ENCODE measurements at regions not wholly inside any gene's neighbourhood (a gene's known extent, or its start where the extent isn't known, plus 50 kb on each side); places are given as distances from the start of the nearest gene placed in this dataset.

DNA sequence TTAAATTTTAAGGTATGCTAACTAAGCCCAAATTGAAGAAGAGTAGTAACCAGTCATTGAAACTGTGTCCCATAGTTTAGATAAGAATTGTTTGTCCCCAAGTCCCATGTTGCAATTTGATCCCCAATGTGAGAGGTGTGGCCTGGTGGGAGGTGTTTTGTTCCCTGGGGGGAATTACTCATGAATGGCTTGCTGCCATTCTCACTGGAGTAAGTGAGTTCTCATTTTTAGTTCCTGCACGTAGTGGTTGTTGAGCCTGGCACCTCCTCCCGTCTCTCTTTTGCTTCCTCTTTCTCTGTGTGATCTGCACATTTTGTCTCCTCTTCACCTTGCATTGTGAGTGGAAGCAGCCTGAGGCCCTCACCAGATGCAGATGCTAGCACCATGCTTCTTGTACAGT lies 1271.0 kb downstream of the NSUN3 start:
- ChIA-PET CTCF (no interaction called here), POLR2A (no interaction called here)

DNA sequence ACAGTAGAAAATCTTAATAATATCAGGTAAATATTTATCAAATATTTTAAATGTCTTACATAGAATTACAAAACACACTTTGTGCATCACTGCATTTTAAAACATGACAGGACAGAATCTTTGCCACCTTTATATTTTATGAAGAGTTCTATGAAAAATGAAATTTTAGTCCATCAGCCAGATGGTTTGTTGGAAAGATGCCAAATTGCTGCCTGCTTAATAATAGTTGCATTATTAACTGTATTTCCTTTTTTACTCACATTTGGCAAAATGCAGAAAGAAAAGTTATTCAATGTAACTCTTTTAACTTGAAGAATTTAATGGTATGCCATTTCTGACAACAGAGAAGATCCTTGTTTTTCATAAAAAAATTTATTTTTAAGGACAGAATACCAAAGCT lies 1271.6 kb downstream of the NSUN3 start:
- Histone ChIP-seq H3K27ac (ENCODE audit: insufficient read depth in 1 of 2, low read depth in 1 of 2, low read length in 2 of 2, poor library complexity in 1 of 2, severe bottlenecking in 2 of 2) (no peak overlapping the region), H3K36me3 (ENCODE audit: control insufficient read depth in 4 of 4, insufficient read depth in 4 of 4, low read length in 3 of 4) (no peaks in the 10 kb centered on the region), H3K4me1 (ENCODE audit: control extremely low read depth in 1 of 4, control insufficient read depth in 4 of 4, insufficient read depth in 4 of 4, low read length in 3 of 4) (no peaks in the 10 kb centered on the region), H3K9me3 (ENCODE audit: control extremely low read depth in 1 of 5, control insufficient read depth in 4 of 5, insufficient read depth in 2 of 5, low read depth in 1 of 5, low read length in 4 of 5) (peaks cover 0 to 3% (median 0%) of the 10 kb centered on the region in 5 experiments), H3K4me3 (ENCODE audit: control insufficient read depth in 1 of 7, extremely low read depth in 1 of 7, insufficient read depth in 4 of 7, low read depth in 2 of 7, low read length in 6 of 7) (no peak overlapping the region), H3K27me3 (replicated peaks in 2 of 5; ENCODE audit: control insufficient read depth in 4 of 5, insufficient read depth in 5 of 5, low read length in 4 of 5) (no peaks in the 10 kb centered on the region)
- ChIA-PET POLR2A (no interaction called here), CTCF (no interaction called here)
- DNase-seq, result no peak

More for the DNA sequence above, 1271.0 kb downstream of the NSUN3 start:
- 50% methylated on average over 2 of the region's 2 CpGs for WGBS (ENCODE audit: insufficient coverage)
- Histone ChIP-seq H3K4me1 (ENCODE audit: control extremely low read depth in 1 of 4, control insufficient read depth in 4 of 4, insufficient read depth in 4 of 4, low read length in 3 of 4) (no peaks in the 10 kb centered on the region), H3K4me3 (ENCODE audit: control insufficient read depth in 1 of 7, extremely low read depth in 1 of 7, insufficient read depth in 4 of 7, low read depth in 2 of 7, low read length in 6 of 7) (no peak overlapping the region), H3K27me3 (replicated peaks in 2 of 5; ENCODE audit: control insufficient read depth in 4 of 5, insufficient read depth in 5 of 5, low read length in 4 of 5) (no peaks in the 10 kb centered on the region), H3K36me3 (ENCODE audit: control insufficient read depth in 4 of 4, insufficient read depth in 4 of 4, low read length in 3 of 4) (no peaks in the 10 kb centered on the region), H3K9me3 (ENCODE audit: control extremely low read depth in 1 of 5, control insufficient read depth in 4 of 5, insufficient read depth in 2 of 5, low read depth in 1 of 5, low read length in 4 of 5) (peaks cover 0 to 6% (median 0%) of the 10 kb centered on the region in 5 experiments), H3K27ac (ENCODE audit: insufficient read depth in 1 of 2, low read depth in 1 of 2, low read length in 2 of 2, poor library complexity in 1 of 2, severe bottlenecking in 2 of 2) (no peak overlapping the region)
- no peak for DNase-seq

DNA sequence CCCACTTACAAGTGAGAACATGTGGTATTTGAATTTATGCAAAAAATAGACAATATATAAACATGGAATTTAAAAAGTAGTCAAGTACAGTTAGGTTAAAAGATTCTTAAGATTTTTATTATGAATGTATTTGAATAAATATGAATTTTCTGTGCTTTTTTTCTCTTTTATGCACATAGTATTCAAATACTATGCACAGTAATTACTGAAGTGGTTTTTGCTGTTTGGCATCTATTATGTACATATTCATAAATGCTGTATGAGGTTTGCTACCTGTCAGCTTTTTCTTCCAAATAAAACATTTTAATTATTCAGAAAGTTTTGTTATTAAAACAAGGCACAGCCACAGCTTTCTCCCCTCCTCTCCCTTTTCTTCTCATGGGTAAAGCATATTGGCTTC lies 1272.7 kb downstream of the NSUN3 start:
- CTCF ChIA-PET, result no interaction called here
- Histone ChIP-seq H3K4me1 (ENCODE audit: control extremely low read depth in 1 of 4, control insufficient read depth in 4 of 4, insufficient read depth in 4 of 4, low read length in 3 of 4) (no peaks in the 10 kb centered on the region), H3K9me3 (ENCODE audit: control extremely low read depth in 1 of 5, control insufficient read depth in 4 of 5, insufficient read depth in 2 of 5, low read depth in 1 of 5, low read length in 4 of 5) (peaks cover 0 to 1% (median 0%) of the 10 kb centered on the region in 5 experiments), H3K36me3 (ENCODE audit: control insufficient read depth in 4 of 4, insufficient read depth in 4 of 4, low read length in 3 of 4) (no peaks in the 10 kb centered on the region), H3K4me3 (ENCODE audit: control insufficient read depth in 1 of 7, extremely low read depth in 1 of 7, insufficient read depth in 4 of 7, low read depth in 2 of 7, low read length in 6 of 7) (no peak overlapping the region), H3K27me3 (replicated peaks in 2 of 5; ENCODE audit: control insufficient read depth in 4 of 5, insufficient read depth in 5 of 5, low read length in 4 of 5) (no peaks in the 10 kb centered on the region), H3K27ac (ENCODE audit: insufficient read depth in 1 of 2, low read depth in 1 of 2, low read length in 2 of 2, poor library complexity in 1 of 2, severe bottlenecking in 2 of 2) (no peak overlapping the region)
- POLR2A ChIA-PET, result no interaction called here
- no peak for DNase-seq

DNA sequence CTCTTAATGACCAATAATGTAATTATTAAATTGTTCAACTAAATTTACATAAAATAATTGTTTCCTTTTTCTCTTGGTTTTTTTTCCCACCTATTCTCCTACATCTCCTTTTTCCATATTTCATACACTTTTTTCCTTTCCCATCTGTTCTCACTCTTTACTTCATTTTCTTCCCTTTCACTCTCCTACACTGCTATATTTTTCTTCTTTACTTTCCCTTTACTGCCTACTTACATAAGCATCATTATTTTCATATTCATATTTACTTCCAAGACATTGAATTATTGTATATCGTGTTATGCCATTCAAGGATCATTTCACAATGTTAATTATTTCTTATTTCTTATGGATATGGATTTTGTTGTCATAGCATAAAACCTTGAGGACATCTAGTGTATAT lies 1275.6 kb downstream of the NSUN3 start:
- Histone ChIP-seq H3K27ac (ENCODE audit: insufficient read depth in 1 of 2, low read depth in 1 of 2, low read length in 2 of 2, poor library complexity in 1 of 2, severe bottlenecking in 2 of 2) (no peak overlapping the region), H3K4me1 (ENCODE audit: control extremely low read depth in 1 of 4, control insufficient read depth in 4 of 4, insufficient read depth in 4 of 4, low read length in 3 of 4) (no peaks in the 10 kb centered on the region), H3K27me3 (replicated peaks in 2 of 5; ENCODE audit: control insufficient read depth in 4 of 5, insufficient read depth in 5 of 5, low read length in 4 of 5) (no peaks in the 10 kb centered on the region), H3K9me3 (ENCODE audit: control extremely low read depth in 1 of 5, control insufficient read depth in 4 of 5, insufficient read depth in 2 of 5, low read depth in 1 of 5, low read length in 4 of 5) (no peaks in the 10 kb centered on the region), H3K36me3 (ENCODE audit: control insufficient read depth in 4 of 4, insufficient read depth in 4 of 4, low read length in 3 of 4) (no peaks in the 10 kb centered on the region), H3K4me3 (ENCODE audit: control insufficient read depth in 1 of 7, extremely low read depth in 1 of 7, insufficient read depth in 4 of 7, low read depth in 2 of 7, low read length in 6 of 7) (no peak overlapping the region)
- ChIA-PET CTCF (no interaction called here), POLR2A (no interaction called here)
- WGBS (ENCODE audit: insufficient coverage), result no CpG with 5 or more reads among the region's 1 CpG
- DNase-seq, result no peak

DNA sequence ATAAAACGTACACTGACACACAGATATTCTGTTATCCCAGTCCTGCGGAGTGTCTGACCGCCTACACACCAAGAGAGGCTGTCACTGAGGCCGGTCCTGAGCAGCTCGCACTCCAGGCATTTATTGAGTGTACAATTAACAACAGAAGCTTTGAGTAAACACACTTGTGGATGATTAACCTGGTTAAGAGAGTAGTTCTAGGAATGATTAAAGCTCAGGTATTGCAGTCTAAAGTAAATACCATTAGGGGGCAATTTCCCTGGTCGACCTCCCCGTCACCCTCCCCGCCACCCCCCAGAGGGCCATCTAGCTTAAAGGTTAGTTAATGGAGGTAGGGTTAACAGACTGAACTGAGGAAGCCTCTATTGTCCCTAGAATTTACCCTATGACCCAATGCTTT lies 1278.5 kb downstream of the NSUN3 start:
- no peak for DNase-seq
- Histone ChIP-seq H3K36me3 (ENCODE audit: control insufficient read depth in 4 of 4, insufficient read depth in 4 of 4, low read length in 3 of 4) (no peaks in the 10 kb centered on the region), H3K27ac (ENCODE audit: insufficient read depth in 1 of 2, low read depth in 1 of 2, low read length in 2 of 2, poor library complexity in 1 of 2, severe bottlenecking in 2 of 2) (no peak overlapping the region), H3K4me1 (ENCODE audit: control extremely low read depth in 1 of 4, control insufficient read depth in 4 of 4, insufficient read depth in 4 of 4, low read length in 3 of 4) (no peaks in the 10 kb centered on the region), H3K27me3 (replicated peaks in 2 of 5; ENCODE audit: control insufficient read depth in 4 of 5, insufficient read depth in 5 of 5, low read length in 4 of 5) (no peaks in the 10 kb centered on the region), H3K4me3 (ENCODE audit: control insufficient read depth in 1 of 7, extremely low read depth in 1 of 7, insufficient read depth in 4 of 7, low read depth in 2 of 7, low read length in 6 of 7) (no peak overlapping the region), H3K9me3 (ENCODE audit: control extremely low read depth in 1 of 5, control insufficient read depth in 4 of 5, insufficient read depth in 2 of 5, low read depth in 1 of 5, low read length in 4 of 5) (no peaks in the 10 kb centered on the region)
- ChIA-PET CTCF (interaction anchor here (0.6 kb wide), 1 partner anchor 28 kb away, joined by 4 read pairs; no protein-coding TSS in a partner anchor), POLR2A (no interaction called here)
- 95% methylated on average over 5 of the region's 8 CpGs for WGBS (ENCODE audit: insufficient coverage)

DNA sequence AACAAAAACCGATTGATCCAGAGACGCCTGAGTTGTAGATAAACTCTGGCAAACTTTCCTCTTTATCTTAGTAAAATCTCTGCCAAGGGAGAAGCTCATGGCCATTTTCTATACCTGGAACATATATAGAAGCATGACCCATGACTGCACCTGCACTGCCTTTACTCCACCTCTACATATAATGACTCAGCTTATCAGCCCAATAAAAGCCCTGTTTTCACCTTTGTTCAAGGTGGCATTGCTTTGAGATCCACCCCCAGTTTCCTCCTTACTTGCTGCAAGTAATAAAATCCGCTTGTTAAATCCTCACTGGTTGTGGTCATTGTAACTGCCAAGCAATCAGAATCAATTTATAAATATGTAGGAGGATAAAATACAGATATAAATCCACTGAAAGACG lies 1280.4 kb downstream of the NSUN3 start:
- Histone ChIP-seq H3K4me1 (ENCODE audit: control extremely low read depth in 1 of 4, control insufficient read depth in 4 of 4, insufficient read depth in 4 of 4, low read length in 3 of 4) (no peaks in the 10 kb centered on the region), H3K36me3 (ENCODE audit: control insufficient read depth in 4 of 4, insufficient read depth in 4 of 4, low read length in 3 of 4) (no peaks in the 10 kb centered on the region), H3K9me3 (ENCODE audit: control extremely low read depth in 1 of 5, control insufficient read depth in 4 of 5, insufficient read depth in 2 of 5, low read depth in 1 of 5, low read length in 4 of 5) (no peaks in the 10 kb centered on the region), H3K27me3 (replicated peaks in 2 of 5; ENCODE audit: control insufficient read depth in 4 of 5, insufficient read depth in 5 of 5, low read length in 4 of 5) (no peaks in the 10 kb centered on the region), H3K4me3 (ENCODE audit: control insufficient read depth in 1 of 7, extremely low read depth in 1 of 7, insufficient read depth in 4 of 7, low read depth in 2 of 7, low read length in 6 of 7) (no peak overlapping the region), H3K27ac (ENCODE audit: insufficient read depth in 1 of 2, low read depth in 1 of 2, low read length in 2 of 2, poor library complexity in 1 of 2, severe bottlenecking in 2 of 2) (no peak overlapping the region)
- no peak for DNase-seq
- POLR2A ChIA-PET, result no interaction called here
- CTCF ChIA-PET, result interaction anchor here (0.6 kb wide), 1 partner anchor 55 kb away, joined by 3 read pairs; no protein-coding TSS in a partner anchor
- WGBS (ENCODE audit: insufficient coverage), result 86% methylated on average over 3 of the region's 4 CpGs

DNA sequence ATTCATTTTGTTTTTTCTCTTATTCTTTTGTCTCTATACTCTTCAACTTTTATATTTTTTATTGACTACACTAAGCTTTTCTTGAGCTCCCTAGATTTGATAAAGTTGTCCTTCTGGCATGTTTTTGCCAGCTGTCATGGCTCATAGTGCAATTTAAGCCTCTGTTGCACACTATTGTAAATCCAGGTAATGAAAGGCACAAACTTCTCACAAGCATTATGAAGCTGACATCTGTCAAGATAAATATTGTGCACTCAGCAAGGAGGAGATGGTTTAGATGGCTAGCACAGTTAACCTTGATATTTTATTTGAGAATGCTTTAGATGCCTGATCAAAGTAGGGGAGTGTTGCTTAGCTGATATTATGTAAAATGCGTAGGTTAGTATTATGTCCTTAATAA lies 1280.9 kb downstream of the NSUN3 start:
- H3K36me3 ChIP-seq (ENCODE audit: control insufficient read depth in 4 of 4, insufficient read depth in 4 of 4, low read length in 3 of 4), result no peaks in the 10 kb centered on the region
- H3K27me3 ChIP-seq (replicated peaks in 2 of 5; ENCODE audit: control insufficient read depth in 4 of 5, insufficient read depth in 5 of 5, low read length in 4 of 5), result no peaks in the 10 kb centered on the region
- ChIA-PET CTCF (interaction anchor here (0.6 kb wide), 1 partner anchor 56 kb away, joined by 3 read pairs; no protein-coding TSS in a partner anchor), POLR2A (no interaction called here)
- no peak overlapping the region for H3K4me3 ChIP-seq (ENCODE audit: control insufficient read depth in 1 of 7, extremely low read depth in 1 of 7, insufficient read depth in 4 of 7, low read depth in 2 of 7, low read length in 6 of 7)
- no peaks in the 10 kb centered on the region for H3K4me1 ChIP-seq (ENCODE audit: control extremely low read depth in 1 of 4, control insufficient read depth in 4 of 4, insufficient read depth in 4 of 4, low read length in 3 of 4)
- no peaks in the 10 kb centered on the region for H3K9me3 ChIP-seq (ENCODE audit: control extremely low read depth in 1 of 5, control insufficient read depth in 4 of 5, insufficient read depth in 2 of 5, low read depth in 1 of 5, low read length in 4 of 5)
- no peak for DNase-seq
- whole genome bisulfite sequencing (ENCODE audit: insufficient coverage), result no CpG with 5 or more reads among the region's 1 CpG
- no peak overlapping the region for H3K27ac ChIP-seq (ENCODE audit: insufficient read depth in 1 of 2, low read depth in 1 of 2, low read length in 2 of 2, poor library complexity in 1 of 2, severe bottlenecking in 2 of 2)
